ENCODE measurements at regions not wholly inside any gene's neighbourhood (a gene's known extent, or its start where the extent isn't known, plus 50 kb on each side); places are given as distances from the start of the nearest gene placed in this dataset.

GRCh38 chr10:120336911-120337540, 120.0 kb upstream of the PLPP4 start:
- peaks cover 4% of the 10 kb centered on the region for H3K27me3 Mint-ChIP-seq
- no peaks in the 10 kb centered on the region for H3K36me3 Mint-ChIP-seq (ENCODE audit: low read depth)
- CTCF ChIA-PET: interaction anchor here (0.7 to 2.5 kb wide), 15 partner anchors 8 to 1896 kb away, joined by 3 to 21 read pairs (median 3); no protein-coding TSS in a partner anchor
- peak; percentile 72 for DNase-seq
- TF ChIP-seq, protein P1, sequence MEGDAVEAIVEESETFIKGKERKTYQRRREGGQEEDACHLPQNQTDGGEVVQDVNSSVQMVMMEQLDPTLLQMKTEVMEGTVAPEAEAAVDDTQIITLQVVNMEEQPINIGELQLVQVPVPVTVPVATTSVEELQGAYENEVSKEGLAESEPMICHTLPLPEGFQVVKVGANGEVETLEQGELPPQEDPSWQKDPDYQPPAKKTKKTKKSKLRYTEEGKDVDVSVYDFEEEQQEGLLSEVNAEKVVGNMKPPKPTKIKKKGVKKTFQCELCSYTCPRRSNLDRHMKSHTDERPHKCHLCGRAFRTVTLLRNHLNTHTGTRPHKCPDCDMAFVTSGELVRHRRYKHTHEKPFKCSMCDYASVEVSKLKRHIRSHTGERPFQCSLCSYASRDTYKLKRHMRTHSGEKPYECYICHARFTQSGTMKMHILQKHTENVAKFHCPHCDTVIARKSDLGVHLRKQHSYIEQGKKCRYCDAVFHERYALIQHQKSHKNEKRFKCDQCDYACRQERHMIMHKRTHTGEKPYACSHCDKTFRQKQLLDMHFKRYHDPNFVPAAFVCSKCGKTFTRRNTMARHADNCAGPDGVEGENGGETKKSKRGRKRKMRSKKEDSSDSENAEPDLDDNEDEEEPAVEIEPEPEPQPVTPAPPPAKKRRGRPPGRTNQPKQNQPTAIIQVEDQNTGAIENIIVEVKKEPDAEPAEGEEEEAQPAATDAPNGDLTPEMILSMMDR (IDR thresholded peaks at IDR 0.05): peak; percentile 78
- no peaks in the 10 kb centered on the region for H3K9me3 Mint-ChIP-seq
- H3K4me3 Mint-ChIP-seq: no peak overlapping the region
- POLR2A ChIA-PET: no interaction called here
- H3K27ac Mint-ChIP-seq: no peak overlapping the region
- no peak for ATAC-seq
- H3K4me1 Mint-ChIP-seq (ENCODE audit: low read depth): no peaks in the 10 kb centered on the region
- intact Hi-C loops (cut with micrococcal nuclease): loop anchor here (10.0 kb wide), 1 partner anchor 112 kb away; no protein-coding TSS in a partner anchor

GRCh38 chr10:120342115-120342714, 114.8 kb upstream of the PLPP4 start:
- H3K27ac Mint-ChIP-seq: no peak overlapping the region
- ATAC-seq (no peak), DNase-seq (no peak)
- ChIA-PET POLR2A (no interaction called here), CTCF (no interaction called here)
- no peaks in the 10 kb centered on the region for H3K9me3 Mint-ChIP-seq
- no peaks in the 10 kb centered on the region for H3K36me3 Mint-ChIP-seq (ENCODE audit: low read depth)
- no peaks in the 10 kb centered on the region for H3K4me1 Mint-ChIP-seq (ENCODE audit: low read depth)
- no peak overlapping the region for H3K4me3 Mint-ChIP-seq
- H3K27me3 Mint-ChIP-seq: peaks cover 9% of the 10 kb centered on the region
- TF ChIP-seq, protein P1 (IDR thresholded peaks at IDR 0.05): no peak
- intact Hi-C loops (cut with micrococcal nuclease): loop anchor here (10.0 kb wide), 1 partner anchor 57 kb away; no protein-coding TSS in a partner anchor

GRCh38 chr10:120345186-120345585, 111.8 kb upstream of the PLPP4 start:
- TF ChIP-seq, protein P1 (IDR thresholded peaks at IDR 0.05): no peak
- ATAC-seq (no peak), DNase-seq (no peak)
- Mint-ChIP-seq H3K9me3 (no peaks in the 10 kb centered on the region), H3K27me3 (peaks cover 13% of the 10 kb centered on the region), H3K4me3 (no peak overlapping the region), H3K36me3 (ENCODE audit: low read depth) (no peaks in the 10 kb centered on the region), H3K4me1 (ENCODE audit: low read depth) (no peaks in the 10 kb centered on the region), H3K27ac (no peak overlapping the region)
- intact Hi-C loops (cut with micrococcal nuclease): loop anchor here (10.0 kb wide), 1 partner anchor 60 kb away; no protein-coding TSS in a partner anchor
- POLR2A ChIA-PET: no interaction called here
- CTCF ChIA-PET: interaction anchor here (0.8 to 1.5 kb wide), 2 partner anchors 8 to 78 kb away, joined by 4 read pairs; no protein-coding TSS in a partner anchor

DNA sequence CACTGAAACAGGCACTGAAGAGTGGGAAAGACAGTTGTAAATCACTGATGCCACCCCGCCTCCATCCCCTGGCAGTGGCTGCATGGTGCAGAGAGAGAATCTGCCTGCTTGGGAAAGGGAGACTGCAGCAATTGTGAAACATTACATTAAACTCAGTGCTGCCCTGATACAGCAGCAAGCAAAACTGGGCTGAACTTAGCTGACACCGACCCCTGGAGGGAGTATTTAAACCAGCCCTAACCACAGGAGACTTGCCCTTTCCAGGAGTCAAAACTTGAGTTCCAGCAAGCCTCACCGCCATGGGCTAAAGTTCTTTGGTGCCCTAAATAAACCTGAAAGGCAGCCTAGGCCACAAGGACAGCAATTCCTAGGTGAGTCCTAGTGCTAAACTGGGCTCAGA, 109.4 kb upstream of the PLPP4 start:
- no peak for DNase-seq
- POLR2A ChIA-PET: no interaction called here
- peaks cover 11% of the 10 kb centered on the region for H3K27me3 Mint-ChIP-seq
- TF ChIP-seq, protein P1 (IDR thresholded peaks at IDR 0.05): no peak
- H3K4me1 Mint-ChIP-seq (ENCODE audit: low read depth): no peaks in the 10 kb centered on the region
- intact Hi-C loops (cut with micrococcal nuclease): loop anchor here (10.0 kb wide), 1 partner anchor 63 kb away; no protein-coding TSS in a partner anchor
- no peak for ATAC-seq
- H3K9me3 Mint-ChIP-seq: no peaks in the 10 kb centered on the region
- no peaks in the 10 kb centered on the region for H3K36me3 Mint-ChIP-seq (ENCODE audit: low read depth)
- H3K4me3 Mint-ChIP-seq: no peak overlapping the region
- no peak overlapping the region for H3K27ac Mint-ChIP-seq
- CTCF ChIA-PET: interaction anchor here (1.0 kb wide), 1 partner anchor 11 kb away, joined by 3 read pairs; no protein-coding TSS in a partner anchor

- ATAC-seq: no peak
- Mint-ChIP-seq H3K36me3 (ENCODE audit: low read depth) (no peaks in the 10 kb centered on the region), H3K4me1 (ENCODE audit: low read depth) (no peaks in the 10 kb centered on the region), H3K4me3 (no peak overlapping the region), H3K27ac (no peak overlapping the region), H3K27me3 (peaks cover 11% of the 10 kb centered on the region), H3K9me3 (no peaks in the 10 kb centered on the region)
- intact Hi-C loops (cut with micrococcal nuclease): loop anchor here (10.0 kb wide), 1 partner anchor 64 kb away; no protein-coding TSS in a partner anchor
- TF ChIP-seq, protein P1 (IDR thresholded peaks at IDR 0.05): no peak
- ChIA-PET POLR2A (no interaction called here), CTCF (interaction anchor here (1.0 kb wide), 1 partner anchor 11 kb away, joined by 3 read pairs; no protein-coding TSS in a partner anchor)
- no peak for DNase-seq
Observed at GRCh38 chr10:120349069-120349468, 108.0 kb upstream of the PLPP4 start.

Data from activated CD8-positive, alpha-beta T cell treated with anti-CD3 and anti-CD28 coated beads for 36 hours (primary cell).